ENCODE measurements at regions not wholly inside any gene's neighbourhood (a gene's known extent, or its start where the extent isn't known, plus 50 kb on each side); places are given as distances from the start of the nearest gene placed in this dataset.

DNA sequence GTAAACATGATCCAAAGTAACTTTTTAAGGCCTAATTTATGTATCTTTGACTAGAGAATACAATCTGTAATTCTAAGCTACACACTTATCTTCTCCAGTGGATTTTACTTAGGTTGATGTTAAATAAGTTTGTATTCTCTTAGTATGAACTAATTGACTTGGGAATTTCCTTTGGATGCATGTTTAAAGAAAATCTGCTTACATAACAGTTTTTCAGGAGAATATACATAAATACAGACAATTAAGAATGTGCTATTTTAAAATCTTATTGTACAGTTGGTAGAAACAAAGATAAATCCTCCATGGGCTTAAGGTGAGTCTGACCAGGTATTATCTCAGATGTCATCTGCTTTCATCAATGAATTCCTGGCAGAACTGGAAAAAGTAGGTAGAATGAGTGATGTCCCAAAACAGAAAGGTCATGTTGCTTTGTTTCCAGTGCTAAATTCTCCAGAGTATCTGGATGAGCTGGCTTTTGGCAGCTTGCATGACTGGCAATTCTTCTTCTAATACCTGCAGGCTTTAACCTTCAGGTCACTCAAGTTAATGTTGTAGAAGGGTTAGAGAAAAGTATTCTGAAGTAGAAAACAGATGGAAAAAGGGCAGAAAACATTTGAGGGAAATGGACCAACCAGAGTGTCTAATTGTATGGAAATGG, 150.6 kb downstream of the MACIR start:
- Histone ChIP-seq H3K27ac (no peak overlapping the region), H3K4me1 (replicated peaks) (no peaks in the 10 kb centered on the region), H3K36me3 (no peaks in the 10 kb centered on the region), H3K27me3 (replicated peaks; ENCODE audit: insufficient read depth) (no peaks in the 10 kb centered on the region), H3K4me3 (no peak overlapping the region), H3K9me3 (no peaks in the 10 kb centered on the region)
- TF ChIP-seq POLR2AphosphoS5 (IDR thresholded peaks at IDR 0.05): no peak
- TF ChIP-seq, protein P1, sequence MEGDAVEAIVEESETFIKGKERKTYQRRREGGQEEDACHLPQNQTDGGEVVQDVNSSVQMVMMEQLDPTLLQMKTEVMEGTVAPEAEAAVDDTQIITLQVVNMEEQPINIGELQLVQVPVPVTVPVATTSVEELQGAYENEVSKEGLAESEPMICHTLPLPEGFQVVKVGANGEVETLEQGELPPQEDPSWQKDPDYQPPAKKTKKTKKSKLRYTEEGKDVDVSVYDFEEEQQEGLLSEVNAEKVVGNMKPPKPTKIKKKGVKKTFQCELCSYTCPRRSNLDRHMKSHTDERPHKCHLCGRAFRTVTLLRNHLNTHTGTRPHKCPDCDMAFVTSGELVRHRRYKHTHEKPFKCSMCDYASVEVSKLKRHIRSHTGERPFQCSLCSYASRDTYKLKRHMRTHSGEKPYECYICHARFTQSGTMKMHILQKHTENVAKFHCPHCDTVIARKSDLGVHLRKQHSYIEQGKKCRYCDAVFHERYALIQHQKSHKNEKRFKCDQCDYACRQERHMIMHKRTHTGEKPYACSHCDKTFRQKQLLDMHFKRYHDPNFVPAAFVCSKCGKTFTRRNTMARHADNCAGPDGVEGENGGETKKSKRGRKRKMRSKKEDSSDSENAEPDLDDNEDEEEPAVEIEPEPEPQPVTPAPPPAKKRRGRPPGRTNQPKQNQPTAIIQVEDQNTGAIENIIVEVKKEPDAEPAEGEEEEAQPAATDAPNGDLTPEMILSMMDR (IDR thresholded peaks at IDR 0.05): no peak
- no peak for TF ChIP-seq POLR2A (IDR thresholded peaks at IDR 0.05)
- intact Hi-C loops (cut with DNase I): no loop called here
- DNase-seq (ENCODE audit: low spot score): no peak

- Histone ChIP-seq H3K9me3 (no peaks in the 10 kb centered on the region), H3K36me3 (no peaks in the 10 kb centered on the region), H3K27ac (no peak overlapping the region), H3K27me3 (replicated peaks; ENCODE audit: insufficient read depth) (no peaks in the 10 kb centered on the region), H3K4me3 (no peak overlapping the region), H3K4me1 (replicated peaks) (no peaks in the 10 kb centered on the region)
- DNase-seq (ENCODE audit: low spot score): no peak
- intact Hi-C loops (cut with DNase I): no loop called here
- TF ChIP-seq POLR2AphosphoS5 (IDR thresholded peaks at IDR 0.05) (no peak), POLR2A (IDR thresholded peaks at IDR 0.05) (no peak)
- TF ChIP-seq, protein P1 (IDR thresholded peaks at IDR 0.05): no peak
- WGBS: 78% methylated on average over 2 of the region's 2 CpGs
Measured at GRCh38 chr5:103408408-103408807, 149.8 kb downstream of the MACIR start.

DNA sequence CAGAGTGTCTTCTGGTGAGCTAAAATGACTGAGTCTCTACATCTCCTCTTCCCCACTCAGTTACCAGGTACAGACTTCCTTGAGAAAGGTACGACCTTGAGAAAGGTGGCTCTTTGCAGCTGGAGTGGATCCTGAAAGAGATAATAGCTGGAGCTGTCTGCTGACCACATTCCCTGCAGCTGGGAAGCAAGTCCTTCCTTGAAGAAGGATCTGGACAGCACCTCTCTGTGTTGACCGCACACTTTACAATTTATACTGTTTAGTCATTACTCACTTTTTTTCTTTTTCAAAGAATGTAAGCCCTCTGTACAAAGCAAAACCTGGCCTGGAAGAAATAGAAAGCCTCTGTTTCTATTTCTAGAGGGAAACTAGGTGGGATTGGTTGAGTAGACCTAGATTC, 148.8 kb downstream of the MACIR start:
- H3K9me3 ChIP-seq: no peaks in the 10 kb centered on the region
- DNase-seq (ENCODE audit: low spot score): no peak
- H3K4me3 ChIP-seq: no peak overlapping the region
- H3K4me1 ChIP-seq (replicated peaks): no peaks in the 10 kb centered on the region
- no peaks in the 10 kb centered on the region for H3K36me3 ChIP-seq
- no peak for TF ChIP-seq POLR2A (IDR thresholded peaks at IDR 0.05)
- TF ChIP-seq, protein P1 (IDR thresholded peaks at IDR 0.05): no peak
- TF ChIP-seq POLR2AphosphoS5 (IDR thresholded peaks at IDR 0.05): no peak
- H3K27me3 ChIP-seq (replicated peaks; ENCODE audit: insufficient read depth): no peaks in the 10 kb centered on the region
- 73% methylated on average over 2 of the region's 2 CpGs for WGBS
- H3K27ac ChIP-seq: no peak overlapping the region
- intact Hi-C loops (cut with DNase I): no loop called here

DNA sequence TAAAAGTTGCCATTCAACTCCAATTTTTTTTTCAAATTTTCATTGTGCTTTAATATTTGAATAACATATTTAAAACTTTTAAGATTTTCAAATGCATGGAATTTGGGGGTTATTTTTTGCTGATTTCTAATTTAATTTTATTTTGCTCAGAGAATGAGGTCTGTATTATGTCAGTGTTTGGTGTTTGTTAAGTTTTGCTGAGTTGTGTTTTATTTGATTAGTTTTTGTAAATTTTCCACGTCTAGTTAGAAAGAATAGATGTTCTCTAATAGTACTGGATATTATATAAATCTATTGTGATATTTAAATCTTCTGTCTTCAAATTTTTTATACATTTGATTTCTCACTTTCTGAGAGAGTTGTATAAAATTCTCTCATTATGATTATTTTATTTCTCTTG, 145.9 kb downstream of the MACIR start:
- Histone ChIP-seq H3K36me3 (no peaks in the 10 kb centered on the region), H3K27me3 (replicated peaks; ENCODE audit: insufficient read depth) (no peaks in the 10 kb centered on the region), H3K4me3 (no peak overlapping the region), H3K9me3 (no peaks in the 10 kb centered on the region), H3K27ac (no peak overlapping the region), H3K4me1 (replicated peaks) (no peaks in the 10 kb centered on the region)
- DNase-seq (ENCODE audit: low spot score): no peak
- intact Hi-C loops (cut with DNase I): no loop called here
- WGBS: 54% methylated on average over 1 of the region's 1 CpG
- TF ChIP-seq, protein P1 (IDR thresholded peaks at IDR 0.05): no peak
- TF ChIP-seq POLR2AphosphoS5 (IDR thresholded peaks at IDR 0.05) (no peak), POLR2A (IDR thresholded peaks at IDR 0.05) (no peak)

- intact Hi-C loops (cut with DNase I): no loop called here
- TF ChIP-seq, protein P1 (IDR thresholded peaks at IDR 0.05): no peak
- TF ChIP-seq POLR2A (IDR thresholded peaks at IDR 0.05): no peak
- TF ChIP-seq POLR2AphosphoS5 (IDR thresholded peaks at IDR 0.05): no peak
- Histone ChIP-seq H3K27ac (no peak overlapping the region), H3K4me1 (replicated peaks) (no peaks in the 10 kb centered on the region), H3K27me3 (replicated peaks; ENCODE audit: insufficient read depth) (no peaks in the 10 kb centered on the region), H3K9me3 (no peaks in the 10 kb centered on the region), H3K36me3 (no peaks in the 10 kb centered on the region), H3K4me3 (no peak overlapping the region)
- 60% methylated on average over 4 of the region's 4 CpGs for WGBS
- DNase-seq (ENCODE audit: low spot score): no peak
Measured at GRCh38 chr5:103402851-103403250, 144.3 kb downstream of the MACIR start.

Data from prostate gland (tissue), 2 donors.